ENCODE measurements at regions not wholly inside any gene's neighbourhood (a gene's known extent, or its start where the extent isn't known, plus 50 kb on each side); places are given as distances from the start of the nearest gene placed in this dataset.

- Mint-ChIP-seq H3K36me3 (ENCODE audit: low read depth) (no peaks in the 10 kb centered on the region), H3K27ac (no peak overlapping the region), H3K4me1 (peaks cover 4% of the 10 kb centered on the region), H3K4me3 (no peak overlapping the region), H3K27me3 (ENCODE audit: low read depth) (no peaks in the 10 kb centered on the region), H3K9me3 (no peaks in the 10 kb centered on the region)
- no peak for TF ChIP-seq CTCF (IDR thresholded peaks at IDR 0.05; ENCODE audit: unreplicated experiment in 3 of 3)
Observed at GRCh38 chr7:53641091-53641490, 605.7 kb downstream of the POM121L12 start.

- peaks cover 2% of the 10 kb centered on the region for H3K9me3 Mint-ChIP-seq
- no peak for TF ChIP-seq CTCF (IDR thresholded peaks at IDR 0.05; ENCODE audit: unreplicated experiment in 3 of 3)
Observed at GRCh38 chr7:53642361-53642760, 606.9 kb downstream of the POM121L12 start.

GRCh38 chr7:53642866-53643265 lies 607.4 kb downstream of the POM121L12 start:
- H3K36me3 Mint-ChIP-seq (ENCODE audit: low read depth): no peaks in the 10 kb centered on the region
- no peak for TF ChIP-seq CTCF (IDR thresholded peaks at IDR 0.05; ENCODE audit: unreplicated experiment in 3 of 3)
- no peak overlapping the region for H3K4me3 Mint-ChIP-seq
- peak overlapping the region in 1 of 3 experiments; percentile 32 for H3K27ac Mint-ChIP-seq
- H3K9me3 Mint-ChIP-seq: peaks cover 3% of the 10 kb centered on the region
- H3K27me3 Mint-ChIP-seq (ENCODE audit: low read depth): no peaks in the 10 kb centered on the region
- peaks cover 4% of the 10 kb centered on the region for H3K4me1 Mint-ChIP-seq

More at GRCh38 chr7:53642361-53642760, 606.9 kb downstream of the POM121L12 start:
- H3K4me1 Mint-ChIP-seq: peaks cover 4% of the 10 kb centered on the region
- no peaks in the 10 kb centered on the region for H3K36me3 Mint-ChIP-seq (ENCODE audit: low read depth)
- no peak overlapping the region for H3K4me3 Mint-ChIP-seq
- H3K27ac Mint-ChIP-seq: peak overlapping the region in 1 of 3 experiments; percentile 32
- H3K27me3 Mint-ChIP-seq (ENCODE audit: low read depth): no peaks in the 10 kb centered on the region

GRCh38 chr7:53656881-53657280 lies 621.4 kb downstream of the POM121L12 start:
- Mint-ChIP-seq H3K27me3 (ENCODE audit: low read depth) (no peaks in the 10 kb centered on the region), H3K9me3 (peaks cover 5% of the 10 kb centered on the region), H3K27ac (no peak overlapping the region), H3K36me3 (ENCODE audit: low read depth) (no peaks in the 10 kb centered on the region), H3K4me1 (no peaks in the 10 kb centered on the region), H3K4me3 (no peak overlapping the region)
- no peak for TF ChIP-seq CTCF (IDR thresholded peaks at IDR 0.05; ENCODE audit: unreplicated experiment in 3 of 3)

- Mint-ChIP-seq H3K4me3 (no peak overlapping the region), H3K4me1 (no peaks in the 10 kb centered on the region), H3K27me3 (ENCODE audit: low read depth) (no peaks in the 10 kb centered on the region), H3K27ac (no peak overlapping the region), H3K9me3 (peaks cover 5% of the 10 kb centered on the region), H3K36me3 (ENCODE audit: low read depth) (no peaks in the 10 kb centered on the region)
- TF ChIP-seq CTCF (IDR thresholded peaks at IDR 0.05; ENCODE audit: unreplicated experiment in 3 of 3): no peak
Observed at GRCh38 chr7:53657586-53657985, 622.2 kb downstream of the POM121L12 start.

- H3K4me3 Mint-ChIP-seq: no peak overlapping the region
- H3K27ac Mint-ChIP-seq: no peak overlapping the region
- no peaks in the 10 kb centered on the region for H3K4me1 Mint-ChIP-seq
- no peaks in the 10 kb centered on the region for H3K36me3 Mint-ChIP-seq (ENCODE audit: low read depth)
- no peaks in the 10 kb centered on the region for H3K9me3 Mint-ChIP-seq
- H3K27me3 Mint-ChIP-seq (ENCODE audit: low read depth): no peaks in the 10 kb centered on the region
- no peak for TF ChIP-seq CTCF (IDR thresholded peaks at IDR 0.05; ENCODE audit: unreplicated experiment in 3 of 3)
Observed at GRCh38 chr7:53658951-53659350, 623.5 kb downstream of the POM121L12 start.
